Thyroid gland (tissue), 4 donors: ENCODE measurements at regions not wholly inside any gene's neighbourhood (a gene's known extent, or its start where the extent isn't known, plus 50 kb on each side); places are given as distances from the start of the nearest gene placed in this dataset.

ENCODE experiments used
- POLR2A ChIP-seq, 2 donors: fragments of 450-650 bp; IDR thresholded peaks; one replicate each; pipeline ENCODE4 v1.6.1; 2017; ENCODE audit warnings: antibody characterized with exemption in 2 of 2, mild to moderate bottlenecking in 2 of 2, moderate library complexity in 1 of 2
- TF ChIP-seq, protein P1 (sequence below), 6 experiments: fragments of 200-600 bp in 3 of 6; fragments of 450-650 bp in 3 of 6; sonication (generic) in 3 of 6; IDR thresholded peaks; one replicate each; pipeline ENCODE4 v1.5.1; 2016 to 2019; ENCODE audit warnings: antibody characterized with exemption in 6 of 6, mild to moderate bottlenecking in 2 of 6, inconsistent platforms in 1 of 6, moderate library complexity in 1 of 6

DNA sequence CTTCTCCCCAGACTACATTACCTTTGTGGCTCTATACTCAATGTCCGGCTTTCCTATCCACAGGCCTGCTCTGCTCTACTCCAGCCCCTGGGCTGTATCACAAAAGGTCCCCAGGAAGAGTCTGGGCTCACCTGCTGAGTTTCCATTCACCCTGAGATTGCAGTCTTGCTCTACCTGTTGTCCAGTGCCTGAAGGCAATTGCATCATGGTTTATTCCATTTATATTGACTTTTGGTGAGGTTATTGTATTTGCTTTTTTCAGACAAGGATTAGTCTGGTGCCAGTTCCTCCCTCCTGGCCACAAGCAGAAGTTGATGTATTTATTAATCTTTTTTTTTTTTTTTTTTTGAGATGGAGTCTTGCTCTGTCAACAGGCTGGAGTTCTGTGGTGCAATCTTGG, 273.1 kb downstream of the XPNPEP1 start:
- no peak for TF ChIP-seq POLR2A (IDR thresholded peaks at IDR 0.05)
- TF ChIP-seq, protein P1, sequence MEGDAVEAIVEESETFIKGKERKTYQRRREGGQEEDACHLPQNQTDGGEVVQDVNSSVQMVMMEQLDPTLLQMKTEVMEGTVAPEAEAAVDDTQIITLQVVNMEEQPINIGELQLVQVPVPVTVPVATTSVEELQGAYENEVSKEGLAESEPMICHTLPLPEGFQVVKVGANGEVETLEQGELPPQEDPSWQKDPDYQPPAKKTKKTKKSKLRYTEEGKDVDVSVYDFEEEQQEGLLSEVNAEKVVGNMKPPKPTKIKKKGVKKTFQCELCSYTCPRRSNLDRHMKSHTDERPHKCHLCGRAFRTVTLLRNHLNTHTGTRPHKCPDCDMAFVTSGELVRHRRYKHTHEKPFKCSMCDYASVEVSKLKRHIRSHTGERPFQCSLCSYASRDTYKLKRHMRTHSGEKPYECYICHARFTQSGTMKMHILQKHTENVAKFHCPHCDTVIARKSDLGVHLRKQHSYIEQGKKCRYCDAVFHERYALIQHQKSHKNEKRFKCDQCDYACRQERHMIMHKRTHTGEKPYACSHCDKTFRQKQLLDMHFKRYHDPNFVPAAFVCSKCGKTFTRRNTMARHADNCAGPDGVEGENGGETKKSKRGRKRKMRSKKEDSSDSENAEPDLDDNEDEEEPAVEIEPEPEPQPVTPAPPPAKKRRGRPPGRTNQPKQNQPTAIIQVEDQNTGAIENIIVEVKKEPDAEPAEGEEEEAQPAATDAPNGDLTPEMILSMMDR (IDR thresholded peaks at IDR 0.05): no peak
